ENCODE measurements at regions not wholly inside any gene's neighbourhood (a gene's known extent, or its start where the extent isn't known, plus 50 kb on each side); places are given as distances from the start of the nearest gene placed in this dataset.

- no peak; the same call in 1 of the 2 replicates for ATAC-seq
- ChIA-PET CTCF (interaction anchor here (0.9 to 1.3 kb wide), 2 partner anchors 23 to 114 kb away, joined by 3 to 5 read pairs; no protein-coding TSS in a partner anchor), POLR2A (no interaction called here)
- DNase-seq (ENCODE audit: low spot score), result no peak
- H3K36me3 Mint-ChIP-seq, result no peaks in the 10 kb centered on the region
- no peaks in the 10 kb centered on the region for H3K27me3 Mint-ChIP-seq (ENCODE audit: low read depth)
- H3K27ac Mint-ChIP-seq, result no peak overlapping the region
- no peak overlapping the region for H3K4me3 Mint-ChIP-seq
- no peaks in the 10 kb centered on the region for H3K9me3 Mint-ChIP-seq
- H3K4me1 Mint-ChIP-seq, result peaks cover 5% of the 10 kb centered on the region
- no peak for TF ChIP-seq PREB (CRISPR knock-in tag; IDR thresholded peaks at IDR 0.05; ENCODE audit: borderline replicate concordance)
- TF ChIP-seq AFF4 (CRISPR knock-in tag; IDR thresholded peaks at IDR 0.05; ENCODE audit: borderline replicate concordance), result no peak
- TF ChIP-seq TEAD4 (CRISPR knock-in tag; IDR thresholded peaks at IDR 0.05), result no peak
- TF ChIP-seq ZMAT4 (CRISPR knock-in tag; IDR thresholded peaks at IDR 0.05), result no peak
- TF ChIP-seq GRHL2 (CRISPR knock-in tag; IDR thresholded peaks at IDR 0.05; ENCODE audit: insufficient replicate concordance, severe bottlenecking), result no peak
- TF ChIP-seq STAT6 (CRISPR knock-in tag; conservative IDR thresholded peaks at IDR 0.05; ENCODE audit: low read depth), result no peak
- TF ChIP-seq SMAD4 (CRISPR knock-in tag; IDR thresholded peaks at IDR 0.05), result no peak
- TF ChIP-seq HMGA2 (CRISPR knock-in tag; IDR thresholded peaks at IDR 0.05), result no peak
- TF ChIP-seq ZNF281 (CRISPR knock-in tag; IDR thresholded peaks at IDR 0.05), result no peak
- no peak for TF ChIP-seq ATF3 (CRISPR knock-in tag; conservative IDR thresholded peaks at IDR 0.05)
- no peak for TF ChIP-seq ELF4 (CRISPR knock-in tag; IDR thresholded peaks at IDR 0.05; ENCODE audit: low read depth)
- no peak for TF ChIP-seq ZNF425 (CRISPR knock-in tag; conservative IDR thresholded peaks at IDR 0.05)
- TF ChIP-seq E2F5 (CRISPR knock-in tag; IDR thresholded peaks at IDR 0.05), result no peak
- no peak for TF ChIP-seq CDX4 (CRISPR knock-in tag; IDR thresholded peaks at IDR 0.05; ENCODE audit: borderline replicate concordance)
- no peak for TF ChIP-seq RORB (CRISPR knock-in tag; IDR thresholded peaks at IDR 0.05)
- no peak for TF ChIP-seq MLX (CRISPR knock-in tag; IDR thresholded peaks at IDR 0.05)
Measured at GRCh38 chr2:20129331-20130159, 78.1 kb upstream of the LAPTM4A start.
